H9 (cell line): ENCODE measurements at regions not wholly inside any gene's neighbourhood (a gene's known extent, or its start where the extent isn't known, plus 50 kb on each side); places are given as distances from the start of the nearest gene placed in this dataset.
"Not testable (repeated sequence)": the region's sequence is repeated elsewhere in the genome, so short reads cannot be mapped to it uniquely, and the experiment has no call there.

Experiments
- DNase-seq: peaks from one replicate; pipeline ENCODE4 v3.0.0-alpha.2; 2017
- H2AFZ ChIP-seq: one replicate; pipeline ENCODE4 v1.6.1; 2013; ENCODE audit warnings: mild to moderate bottlenecking, low read length, control low read depth, moderate library complexity
- H2AK5ac ChIP-seq: 2 replicates; pipeline ENCODE4 v1.6.1; 2013; ENCODE audit warnings: low read length, control low read depth, mixed read lengths; ENCODE audit not compliant: insufficient read length
- H2BK120ac ChIP-seq: one replicate; pipeline ENCODE4 v1.6.1; 2013; ENCODE audit warnings: low read depth, mild to moderate bottlenecking, low read length, control low read depth, inconsistent platforms; ENCODE audit not compliant: poor library complexity, severe bottlenecking
- H2BK12ac ChIP-seq: 2 replicates; pipeline ENCODE4 v1.6.1; 2013; ENCODE audit warnings: low read length, control low read depth, mixed read lengths, low read depth; ENCODE audit not compliant: insufficient read length
- H2BK15ac ChIP-seq: 2 replicates; pipeline ENCODE4 v1.6.1; 2013; ENCODE audit warnings: low read depth, low read length, control low read depth
- H2BK20ac ChIP-seq: one replicate; pipeline ENCODE4 v1.6.1; 2013; ENCODE audit warnings: low read depth, mild to moderate bottlenecking, low read length, control low read depth, inconsistent platforms; ENCODE audit not compliant: poor library complexity, severe bottlenecking
- H2BK5ac ChIP-seq: 2 replicates; pipeline ENCODE4 v1.6.1; 2013; ENCODE audit warnings: low read length, control low read depth, mixed read lengths; ENCODE audit not compliant: insufficient read length
- H3K14ac ChIP-seq: 2 replicates; pipeline ENCODE4 v1.6.1; 2013; ENCODE audit warnings: low read length, control low read depth; ENCODE audit not compliant: insufficient read depth
- H3K18ac ChIP-seq: 2 replicates; pipeline ENCODE4 v1.6.1; 2013; ENCODE audit warnings: low read depth, mild to moderate bottlenecking, mixed read lengths, low read length, control low read depth; ENCODE audit not compliant: insufficient read length
- H3K23ac ChIP-seq: 2 replicates; pipeline ENCODE4 v1.6.1; 2013; ENCODE audit warnings: low read length, control low read depth, mixed read lengths, low read depth; ENCODE audit not compliant: insufficient read length
- H3K23me2 ChIP-seq: 2 replicates; pipeline ENCODE4 v1.6.1; 2013; ENCODE audit warnings: low read depth, mild to moderate bottlenecking, mixed read lengths, low read length, control low read depth; ENCODE audit not compliant: insufficient read length, poor library complexity, severe bottlenecking
- H3K27ac ChIP-seq: 2 replicates; pipeline ENCODE4 v1.5.1; 2013; ENCODE audit warnings: low read length, control low read depth, mixed read lengths, low read depth; ENCODE audit not compliant: insufficient read length
- H3K27me3 ChIP-seq: 2 replicates; pipeline ENCODE4 v1.6.1; 2013; ENCODE audit warnings: low read length, control low read depth, inconsistent platforms; ENCODE audit not compliant: insufficient read depth
- H3K4ac ChIP-seq: 2 replicates; pipeline ENCODE4 v1.6.1; 2013; ENCODE audit warnings: low read depth, mild to moderate bottlenecking, control low read depth, inconsistent platforms, low read length, moderate library complexity
- H3K4me1 ChIP-seq: 2 replicates; pipeline ENCODE4 v1.6.1; 2013; ENCODE audit warnings: low read length, control low read depth, inconsistent platforms; ENCODE audit not compliant: insufficient read depth
- H3K4me2 ChIP-seq: 2 replicates; pipeline ENCODE4 v1.6.1; 2013; ENCODE audit warnings: low read length, control low read depth, mixed read lengths; ENCODE audit not compliant: insufficient read length, insufficient read depth
- H3K56ac ChIP-seq: 2 replicates; pipeline ENCODE4 v1.6.1; 2013; ENCODE audit warnings: low read depth, mild to moderate bottlenecking, mixed read lengths, low read length, control low read depth; ENCODE audit not compliant: insufficient read length
- H3K79me1 ChIP-seq: 2 replicates; pipeline ENCODE4 v1.6.1; 2013; ENCODE audit warnings: low read depth, mild to moderate bottlenecking, moderate library complexity, low read length, control low read depth, inconsistent platforms; ENCODE audit not compliant: insufficient read depth, poor library complexity, severe bottlenecking
- H3K79me2 ChIP-seq: 2 replicates; pipeline ENCODE4 v1.6.1; 2013; ENCODE audit warnings: low read length, control low read depth, inconsistent platforms; ENCODE audit not compliant: insufficient read depth
- H3K9ac ChIP-seq: 2 replicates; pipeline ENCODE4 v1.6.1; 2013; ENCODE audit warnings: low read length, control low read depth, mixed read lengths; ENCODE audit not compliant: insufficient read length; ENCODE audit errors: extremely low read depth
- H3K9me3 ChIP-seq: one replicate; pipeline ENCODE4 v1.6.1; 2013; ENCODE audit warnings: low read depth, low read length, inconsistent platforms; ENCODE audit not compliant: control insufficient read depth
- H3T11ph ChIP-seq: one replicate; pipeline ENCODE4 v1.6.1; 2013; ENCODE audit warnings: mild to moderate bottlenecking, low read length, control low read depth, inconsistent platforms
- H4K20me1 ChIP-seq: one replicate; pipeline ENCODE4 v1.6.1; 2013; ENCODE audit not compliant: control insufficient read depth, insufficient read length, insufficient read depth
- H4K5ac ChIP-seq: 2 replicates; pipeline ENCODE4 v1.6.1; 2013; ENCODE audit warnings: low read depth, mild to moderate bottlenecking, mixed read lengths, low read length, control low read depth; ENCODE audit not compliant: insufficient read length
- H4K8ac ChIP-seq: replicated peaks from 2 replicates; pipeline ENCODE4 v1.6.1; 2013; ENCODE audit warnings: low read length, control low read depth, mixed read lengths, low read depth; ENCODE audit not compliant: insufficient read length
- H4K91ac ChIP-seq: 2 replicates; pipeline ENCODE4 v1.6.1; 2013; ENCODE audit warnings: low read depth, mild to moderate bottlenecking, moderate library complexity, mixed read lengths, low read length, control low read depth; ENCODE audit not compliant: insufficient read length
- H3K27ac Mint-ChIP-seq, 3 experiments: 2 replicates in 2 of 3; 3 replicates in 1 of 3; pipeline ENCODE4 v1.8.0; 2020 to 2021; ENCODE audit warnings: mixed read lengths in 3 of 3, mild to moderate bottlenecking in 1 of 3, moderate library complexity in 1 of 3
- H3K27me3 Mint-ChIP-seq: 2 replicates; pipeline ENCODE4 v1.8.0; 2021; ENCODE audit warnings: low read depth, mild to moderate bottlenecking, moderate library complexity, mixed read lengths
- H3K36me3 Mint-ChIP-seq, 3 experiments: 2 replicates in 2 of 3; 3 replicates in 1 of 3; pipeline ENCODE4 v1.8.0; 2020 to 2021; ENCODE audit warnings: low read depth in 3 of 3, mixed read lengths in 3 of 3; ENCODE audit not compliant: insufficient read depth in 1 of 3
- H3K4me1 Mint-ChIP-seq, 2 experiments: 2 replicates each; pipeline ENCODE4 v1.8.0; 2020; ENCODE audit warnings: mixed read lengths in 2 of 2
- H3K4me3 Mint-ChIP-seq, 2 experiments: 2 replicates in 1 of 2; 3 replicates in 1 of 2; pipeline ENCODE4 v1.8.0; 2020 to 2021; ENCODE audit warnings: mild to moderate bottlenecking in 2 of 2, mixed read lengths in 2 of 2, moderate library complexity in 1 of 2
- H3K9me3 Mint-ChIP-seq, 2 experiments: 2 replicates in 1 of 2; 3 replicates in 1 of 2; pipeline ENCODE4 v1.8.0; 2020; ENCODE audit warnings: mild to moderate bottlenecking in 2 of 2, mixed read lengths in 2 of 2, moderate library complexity in 1 of 2
- WGBS: extraction: QIAGEN DNeasy Blood & Tissue Kit; methylation state at CpG from one replicate; pipeline ENCODE4 v1.1.7; 2013; ENCODE audit warnings: missing lambda C conversion rate, low lambda C conversion rate, mixed read lengths; ENCODE audit not compliant: insufficient read length; ENCODE audit errors: extremely low coverage; 5-methylcytosine and 5-hydroxymethylcytosine counted together

DNA sequence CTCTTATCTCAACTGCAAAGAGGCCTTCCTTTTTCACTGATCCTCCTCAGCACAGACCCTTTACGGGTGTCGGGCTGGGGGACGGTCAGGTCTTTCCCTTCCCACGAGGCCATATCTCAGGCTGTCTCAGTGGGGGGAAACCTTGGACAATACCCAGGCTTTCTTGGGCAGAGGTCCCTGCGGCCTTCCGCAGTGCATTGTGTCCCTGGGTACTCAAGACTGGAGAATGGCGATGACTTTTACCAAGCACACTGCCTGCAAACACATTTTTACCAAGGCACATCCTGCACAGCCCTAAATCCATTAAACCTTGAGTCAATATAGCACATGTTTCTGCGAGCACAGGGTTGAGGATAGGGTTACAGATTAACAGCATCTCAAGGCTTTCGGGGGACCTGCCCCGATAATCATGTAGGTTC lies 117.8 kb downstream of the GOSR1 start:
- H3K79me2 ChIP-seq, H4K5ac ChIP-seq, H3K9me3 ChIP-seq, H3K18ac ChIP-seq, H3K27me3 Mint-ChIP-seq, DNase-seq, H3K36me3 Mint-ChIP-seq, H2BK120ac ChIP-seq, H3K27me3 ChIP-seq, H2BK20ac ChIP-seq, H3K23ac ChIP-seq, H4K91ac ChIP-seq, H3K4ac ChIP-seq, H2AK5ac ChIP-seq, H3K14ac ChIP-seq, H3T11ph ChIP-seq, H4K20me1 ChIP-seq, H2BK12ac ChIP-seq, H3K4me3 Mint-ChIP-seq, H4K8ac ChIP-seq, H3K23me2 ChIP-seq, H3K79me1 ChIP-seq, H3K27ac ChIP-seq, H2AFZ ChIP-seq, H2BK5ac ChIP-seq, H3K4me1 ChIP-seq, H3K4me2 ChIP-seq, H3K9ac ChIP-seq, H2BK15ac ChIP-seq, H3K56ac ChIP-seq: not testable (repeated sequence)
- no CpG with 5 or more reads among the region's 10 CpGs for WGBS
- Mint-ChIP-seq H3K4me1 (peaks cover 27 to 31% of the 10 kb centered on the region in 2 experiments), H3K9me3 (peaks cover 9 to 10% of the 10 kb centered on the region in 2 experiments), H3K27ac (peak overlapping the region in 2 of 3 experiments; percentile 19 to 73; a peak in 3 of 7 replicates)
